HG02938 (cell line): ENCODE measurements at regions not wholly inside any gene's neighbourhood (a gene's known extent, or its start where the extent isn't known, plus 50 kb on each side); places are given as distances from the start of the nearest gene placed in this dataset.

Experiments used
- ATAC-seq: cut with Tn5 transposase; IDR thresholded peaks from one replicate; pipeline ENCODE4 v1.9.1; 2021; ENCODE audit warnings: mild to moderate bottlenecking, moderate library complexity; ENCODE audit not compliant: unreplicated experiment

- ATAC-seq = no peak
Observed at GRCh38 chr12:115160271-115161128, 476.5 kb upstream of the TBX3 start.

- no peak for ATAC-seq
Observed at GRCh38 chr12:115158816-115159215, 474.8 kb upstream of the TBX3 start.

- no peak for ATAC-seq
Observed at GRCh38 chr12:115155665-115156645, 472.0 kb upstream of the TBX3 start.

GRCh38 chr12:115149685-115150378 lies 465.9 kb upstream of the TBX3 start:
- no peak for ATAC-seq

- ATAC-seq = no peak
Observed at GRCh38 chr12:115149279-115149678, 465.3 kb upstream of the TBX3 start.

GRCh38 chr12:115147916-115148315 lies 463.9 kb upstream of the TBX3 start:
- ATAC-seq = no peak

GRCh38 chr12:115146453-115146852 lies 462.5 kb upstream of the TBX3 start:
- no peak for ATAC-seq

GRCh38 chr12:115144425-115144824 lies 460.4 kb upstream of the TBX3 start:
- no peak for ATAC-seq

- ATAC-seq = no peak
Observed at GRCh38 chr12:115140981-115141655, 457.1 kb upstream of the TBX3 start.

- no peak for ATAC-seq
Observed at GRCh38 chr12:115137812-115138521, 454.0 kb upstream of the TBX3 start.

- no peak for ATAC-seq
Observed at GRCh38 chr12:115135800-115136211, 451.8 kb upstream of the TBX3 start.

GRCh38 chr12:115134298-115134697 lies 450.3 kb upstream of the TBX3 start:
- ATAC-seq = no peak

GRCh38 chr12:115132905-115133304 lies 448.9 kb upstream of the TBX3 start:
- ATAC-seq = no peak

GRCh38 chr12:115132145-115132544 lies 448.2 kb upstream of the TBX3 start:
- no peak for ATAC-seq

- no peak for ATAC-seq
Observed at GRCh38 chr12:115129727-115130126, 445.8 kb upstream of the TBX3 start.

- no peak for ATAC-seq
Observed at GRCh38 chr12:115121053-115121452, 437.1 kb upstream of the TBX3 start.

- no peak for ATAC-seq
Observed at GRCh38 chr12:115118177-115118724, 434.3 kb upstream of the TBX3 start.

- no peak for ATAC-seq
Observed at GRCh38 chr12:115114140-115114539, 430.2 kb upstream of the TBX3 start.

- ATAC-seq = no peak
Observed at GRCh38 chr12:115109863-115110262, 425.9 kb upstream of the TBX3 start.
